NOMO-1 (cell line): ENCODE measurements at regions not wholly inside any gene's neighbourhood (a gene's known extent, or its start where the extent isn't known, plus 50 kb on each side); places are given as distances from the start of the nearest gene placed in this dataset.
"Not testable (repeated sequence)": the region's sequence is repeated elsewhere in the genome, so short reads cannot be mapped to it uniquely, and the experiment has no call there.

Experiments
- DNase-seq, 2 experiments: peaks; one replicate each; lab custom pipeline; 2025; ENCODE audit not compliant: unreplicated experiment in 2 of 2; lab: John Stamatoyannopoulos, UW

DNA sequence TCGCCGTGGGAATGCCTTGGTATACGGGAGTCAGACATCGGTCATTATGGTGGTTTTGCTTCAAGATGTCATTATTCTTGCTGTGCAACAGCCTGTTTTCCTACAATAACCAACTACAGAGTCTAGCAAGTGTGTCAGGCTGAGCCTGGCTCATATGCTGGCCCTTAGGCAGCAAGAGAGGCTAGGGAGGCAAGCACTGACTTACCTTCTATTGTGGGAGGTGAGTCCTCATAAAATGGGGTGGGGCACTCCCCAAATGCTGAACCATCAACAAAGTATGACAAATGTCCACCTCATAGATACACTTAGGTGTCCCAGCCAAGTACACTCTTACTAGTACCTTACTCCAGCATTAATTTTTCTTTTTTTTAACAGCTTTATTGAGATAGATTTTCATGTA lies 77.0 kb upstream of the ATL2 start:
- DNase-seq, result no peak

DNA sequence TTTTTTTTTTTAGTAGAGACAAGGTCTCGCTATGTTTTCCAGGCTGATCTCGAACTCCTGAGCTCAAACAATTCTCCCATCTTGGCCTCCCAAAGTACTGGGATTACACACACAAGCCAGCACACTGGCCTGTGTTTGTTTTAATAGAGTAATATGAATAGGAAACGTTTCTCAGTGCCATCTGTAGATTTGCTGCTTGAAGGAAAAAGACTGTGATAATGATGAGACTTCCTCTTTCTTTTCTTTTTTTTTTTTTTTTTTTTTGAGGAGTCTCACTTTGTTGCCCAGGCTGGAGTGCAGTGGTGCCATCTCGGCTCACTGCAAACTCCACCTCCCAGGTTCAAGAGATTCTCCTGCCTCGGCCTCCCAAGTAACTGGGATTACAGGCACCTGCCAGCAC lies 74.7 kb upstream of the ATL2 start:
- DNase-seq, result not testable (repeated sequence)

DNA sequence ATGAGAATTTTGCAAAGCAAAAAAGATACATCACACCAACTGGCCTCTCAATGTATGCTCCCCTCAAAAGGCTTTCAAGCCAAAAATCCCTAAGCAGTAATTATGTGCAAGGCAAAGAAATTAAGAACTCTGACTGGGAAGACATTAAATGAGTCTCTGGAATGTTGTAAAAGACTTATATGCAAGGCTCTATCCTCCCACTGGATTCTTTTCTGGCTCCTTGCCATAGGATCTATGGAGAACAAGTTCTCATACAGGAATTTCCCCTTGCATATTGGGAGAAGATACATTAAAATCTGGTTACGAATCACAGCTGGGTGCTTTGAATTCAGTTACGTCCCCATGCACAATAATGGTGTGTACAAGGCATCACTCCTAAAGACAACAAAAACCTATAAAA lies 73.4 kb upstream of the ATL2 start:
- no peak for DNase-seq

DNA sequence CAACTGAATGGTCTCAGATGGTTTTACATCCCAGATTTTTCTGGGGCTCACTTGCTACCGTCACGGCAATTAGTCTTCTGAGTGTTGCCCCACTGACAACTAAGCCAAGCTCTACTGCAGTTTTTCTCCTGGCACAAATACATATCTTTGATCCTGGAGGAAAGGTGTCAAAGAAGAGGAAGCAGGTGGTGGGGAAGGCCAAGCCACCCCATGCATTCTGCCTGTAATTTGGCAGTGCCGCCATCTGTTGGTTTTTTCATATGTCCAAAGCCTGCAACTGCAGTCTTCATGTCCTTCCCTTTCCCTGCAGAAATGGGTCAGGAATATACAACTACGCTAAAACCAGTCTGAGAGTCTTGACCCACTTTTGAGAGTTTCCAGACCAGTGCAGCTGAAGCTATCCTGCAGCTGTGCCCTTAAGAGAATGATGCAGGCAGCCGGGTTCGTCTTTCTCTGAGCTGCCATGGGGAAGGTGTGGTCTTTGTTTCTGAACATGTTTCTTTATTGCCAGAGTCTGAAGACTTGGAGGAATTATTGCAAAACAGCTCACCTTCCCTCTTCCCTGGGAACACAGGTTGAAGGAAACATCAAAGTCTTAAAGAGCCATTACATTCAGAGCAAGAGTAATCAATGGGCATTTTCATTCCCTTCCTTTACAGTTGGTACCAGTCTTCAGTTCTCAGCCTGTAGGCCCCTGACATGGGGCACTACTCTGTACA lies 71.8 kb upstream of the ATL2 start:
- no peak for DNase-seq

DNA sequence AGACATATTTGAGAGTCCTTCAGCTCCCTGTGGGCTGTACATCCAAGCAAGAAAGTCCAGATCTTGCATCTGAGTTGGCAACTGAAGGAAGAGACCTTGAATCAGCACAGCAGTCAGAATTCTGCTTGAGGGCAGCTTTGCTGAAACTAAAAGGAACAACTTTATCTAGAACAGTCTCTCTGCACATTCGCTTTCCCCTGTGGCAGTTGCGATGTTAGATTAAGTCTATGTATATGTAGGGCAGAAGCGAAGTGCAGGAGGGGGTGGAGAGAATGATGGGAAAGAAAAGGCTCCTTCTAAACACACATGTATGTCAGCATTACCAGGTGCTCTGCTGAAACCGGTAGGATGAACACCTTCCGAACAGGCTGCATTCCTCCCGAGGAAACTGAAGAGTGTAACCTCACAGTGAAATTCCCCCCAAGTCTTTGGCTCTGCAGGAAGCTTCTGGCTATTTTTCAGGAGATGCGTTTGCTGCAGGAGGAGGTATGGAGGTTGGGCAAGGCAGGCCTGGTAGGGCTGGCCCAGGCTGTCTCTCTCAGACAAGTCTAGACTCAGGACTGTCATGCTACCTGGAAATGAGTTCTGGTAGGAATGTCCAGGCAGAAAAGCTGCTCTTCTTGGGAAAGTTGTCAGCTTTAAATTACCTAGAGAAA lies 70.0 kb upstream of the ATL2 start:
- DNase-seq, result no peak

DNA sequence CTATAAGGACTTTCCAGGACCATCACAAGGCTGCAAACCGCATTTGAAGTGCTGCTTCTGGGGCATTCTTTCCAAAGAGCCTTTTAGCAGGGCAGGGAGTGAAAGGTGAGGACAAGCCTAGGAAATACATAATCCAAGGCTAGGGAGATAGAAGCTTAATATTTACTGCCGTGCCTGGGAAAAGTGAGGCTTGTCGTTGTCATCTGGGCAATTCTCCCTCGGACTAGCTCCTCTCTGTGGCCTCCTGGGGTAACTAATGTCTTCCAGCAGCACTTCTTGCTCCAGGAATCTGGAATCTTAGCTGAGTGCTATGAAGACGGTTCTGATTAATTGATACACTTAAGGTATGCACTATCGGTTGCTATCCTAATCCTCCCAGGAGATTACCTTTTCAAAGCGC lies 69.3 kb upstream of the ATL2 start:
- no peak for DNase-seq

DNA sequence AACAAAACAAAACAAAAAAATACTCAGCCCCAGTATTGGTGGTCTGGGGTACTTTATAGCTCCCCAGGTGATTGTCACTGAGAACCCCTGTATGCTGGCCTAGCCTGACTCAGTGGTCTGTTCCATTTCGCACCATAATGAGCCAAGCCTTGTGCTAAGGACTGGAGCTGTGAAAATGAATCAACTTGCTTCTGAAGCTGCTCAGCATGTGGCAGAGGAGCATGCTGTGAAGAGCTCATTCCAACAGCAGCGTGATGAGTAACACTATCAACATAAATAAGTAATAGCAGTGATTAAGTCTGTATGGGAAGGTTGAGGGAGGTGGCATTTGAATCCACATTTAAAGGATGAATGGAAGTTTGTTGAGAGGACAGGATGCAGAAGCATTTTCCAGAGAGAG lies 67.2 kb upstream of the ATL2 start:
- DNase-seq, result no peak

DNA sequence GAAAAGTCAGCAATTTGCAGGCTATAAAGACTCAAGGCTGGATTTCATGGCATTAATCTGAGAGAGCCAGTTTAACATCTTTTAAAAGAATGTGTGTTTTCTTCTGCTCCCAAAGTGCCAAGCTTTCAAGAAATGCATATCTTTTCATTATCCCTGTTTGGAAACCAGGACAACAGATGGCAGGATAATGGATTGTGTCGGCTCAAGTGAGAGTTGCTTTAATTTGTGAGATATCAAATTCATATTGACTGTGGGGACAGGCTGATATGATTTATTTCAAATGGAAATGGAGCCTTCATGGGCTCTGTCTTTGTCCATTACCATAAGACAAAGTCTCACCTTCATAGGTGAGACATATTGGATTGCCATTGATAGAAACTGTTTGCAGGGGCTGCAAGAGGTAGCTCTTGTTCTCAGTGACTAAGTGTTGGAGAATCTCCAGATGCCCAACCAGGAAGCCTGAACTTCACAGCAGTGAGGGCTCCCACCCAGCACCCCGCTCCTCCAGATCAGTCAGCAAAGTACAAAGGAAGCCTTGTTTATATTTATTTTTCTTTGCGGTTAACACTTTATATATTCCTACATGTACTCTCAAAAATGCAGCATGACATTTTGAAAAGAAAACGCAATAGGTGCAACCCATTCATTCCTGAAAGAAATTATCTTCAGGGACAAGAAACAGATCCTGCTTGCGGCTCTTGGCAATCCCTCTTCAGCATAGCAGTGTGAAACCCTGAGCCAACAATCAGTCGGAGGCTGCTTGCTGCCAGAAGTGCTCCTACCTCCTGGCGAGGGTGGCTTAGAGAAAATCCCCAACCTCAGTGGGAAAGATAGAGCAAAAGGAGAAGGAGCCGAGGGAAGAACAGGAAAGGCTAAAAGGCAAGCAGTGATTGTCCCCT lies 65.8 kb upstream of the ATL2 start:
- DNase-seq, result no peak

DNA sequence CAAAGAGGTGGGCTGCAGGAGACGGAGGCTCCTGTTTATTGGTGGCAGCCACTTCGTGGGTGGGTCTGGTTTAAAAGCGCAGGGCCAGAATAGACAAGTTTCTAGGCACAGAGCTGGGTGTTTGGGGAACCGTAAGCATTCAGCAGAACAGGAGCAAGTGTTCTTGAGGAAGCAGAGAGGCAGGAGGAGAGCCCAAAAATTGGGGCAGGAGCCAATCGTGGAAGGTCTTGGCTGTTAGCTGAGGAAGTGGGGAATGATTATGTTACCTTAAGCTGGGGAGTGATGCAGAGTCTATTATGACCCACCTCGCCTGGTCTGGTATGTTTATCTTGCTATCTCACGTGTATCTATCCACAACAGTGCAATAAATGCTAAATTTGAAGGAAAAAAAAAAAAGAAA lies 64.3 kb upstream of the ATL2 start:
- no peak for DNase-seq

DNA sequence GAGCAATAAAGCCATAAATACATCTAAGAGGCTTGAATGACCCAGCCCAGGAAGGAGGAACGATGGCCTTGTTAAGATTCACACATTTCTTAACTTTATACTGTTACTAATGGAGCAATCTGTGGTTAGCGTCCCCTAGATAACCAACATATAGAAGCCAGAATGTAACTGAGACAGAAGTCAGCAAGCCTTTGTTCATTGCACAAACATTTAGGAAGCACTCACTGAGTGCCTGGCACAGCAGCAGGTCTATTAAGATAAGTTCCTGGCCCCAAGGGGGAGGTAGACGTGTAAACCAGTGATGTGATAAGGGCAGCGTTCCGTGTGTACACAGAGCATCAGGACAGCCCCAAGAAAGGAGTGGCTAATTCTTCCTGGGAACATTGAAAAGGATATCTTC lies 63.6 kb upstream of the ATL2 start:
- DNase-seq, result no peak

DNA sequence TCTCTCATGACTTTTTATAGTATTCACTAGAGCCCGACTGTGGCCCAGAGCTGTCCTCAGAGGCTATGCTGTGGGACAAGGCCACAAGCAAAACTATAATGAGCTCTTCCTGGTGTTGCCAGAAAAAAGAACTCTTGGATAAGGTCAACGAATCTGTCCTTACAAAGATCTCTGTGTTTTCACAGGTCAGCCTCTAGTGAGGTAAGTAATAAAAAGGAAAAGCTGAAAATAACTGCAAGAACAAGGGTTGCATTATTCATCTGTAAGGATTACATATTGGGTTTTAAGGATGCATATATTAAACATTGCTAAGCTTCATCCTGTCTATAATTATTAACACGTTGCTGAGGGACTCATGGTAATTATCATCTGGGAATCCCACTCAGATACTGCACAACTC lies 62.8 kb upstream of the ATL2 start:
- no peak for DNase-seq

DNA sequence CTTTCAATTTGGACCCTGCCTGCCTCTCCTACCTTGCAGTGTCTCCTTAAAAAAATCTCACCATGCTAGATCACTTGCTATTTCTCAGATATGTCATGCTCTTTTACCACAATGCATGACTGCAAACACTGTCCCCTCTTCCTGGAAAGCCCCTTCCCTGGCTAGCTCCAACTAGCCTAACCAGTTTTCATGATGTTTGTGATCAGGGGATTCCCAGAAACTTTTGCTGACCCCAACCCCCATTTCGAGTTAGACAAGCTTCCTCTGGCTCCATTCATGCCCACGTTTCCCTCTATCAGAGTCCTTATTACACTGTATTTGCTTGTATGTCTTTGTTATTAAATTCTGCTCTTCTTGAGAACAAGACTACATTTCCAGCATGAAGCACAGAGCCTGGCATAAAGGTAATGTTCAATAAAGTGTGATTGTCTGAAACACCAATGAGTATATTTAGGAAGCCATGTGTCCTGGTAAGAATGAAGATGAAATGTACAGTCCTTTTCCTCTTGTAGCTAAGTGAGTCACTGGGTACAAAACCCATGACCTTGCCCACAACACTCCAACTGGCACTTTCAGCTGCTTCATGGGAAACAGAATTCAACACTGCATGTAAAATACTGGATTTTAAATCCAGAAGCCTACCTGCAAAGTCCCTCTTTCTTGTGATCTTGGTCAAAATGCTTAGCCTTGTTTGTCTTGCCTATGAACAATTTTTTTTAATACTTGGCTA lies 62.0 kb upstream of the ATL2 start:
- DNase-seq, result no peak

DNA sequence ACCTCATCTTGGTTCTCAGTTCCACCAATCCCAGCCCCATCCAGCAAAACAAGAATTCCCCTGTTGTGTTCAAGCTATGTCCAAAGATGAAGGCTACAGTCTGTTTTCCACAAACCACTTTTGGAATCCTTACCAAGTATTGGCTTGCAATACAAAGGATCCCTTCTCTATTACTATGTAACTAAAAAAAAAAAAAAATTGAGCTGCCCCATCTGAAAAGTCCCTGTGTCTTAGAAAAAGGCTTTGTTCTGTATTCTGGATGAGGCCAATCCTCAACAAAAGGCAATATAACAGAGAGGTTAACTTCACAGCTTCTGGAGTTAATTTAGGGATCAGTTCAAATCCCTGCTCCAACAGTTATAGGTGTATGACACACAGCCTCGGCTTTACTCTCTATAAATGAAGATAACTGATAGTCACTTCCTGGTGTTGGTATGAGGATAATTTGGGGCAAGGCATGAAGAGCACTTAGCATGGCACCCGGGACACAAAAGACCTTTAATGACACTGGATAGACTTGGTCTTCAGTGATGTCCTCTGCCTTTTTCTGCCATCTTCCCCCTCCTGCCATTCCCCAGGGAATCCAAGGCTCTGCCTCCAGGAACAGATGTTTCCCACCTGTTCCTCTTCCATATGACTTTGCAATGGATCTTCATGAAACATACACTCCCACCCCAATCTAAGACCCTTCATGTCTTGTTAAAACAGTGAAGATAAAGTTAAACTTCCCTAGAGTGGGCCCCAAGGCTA lies 61.2 kb upstream of the ATL2 start:
- DNase-seq, result no peak

DNA sequence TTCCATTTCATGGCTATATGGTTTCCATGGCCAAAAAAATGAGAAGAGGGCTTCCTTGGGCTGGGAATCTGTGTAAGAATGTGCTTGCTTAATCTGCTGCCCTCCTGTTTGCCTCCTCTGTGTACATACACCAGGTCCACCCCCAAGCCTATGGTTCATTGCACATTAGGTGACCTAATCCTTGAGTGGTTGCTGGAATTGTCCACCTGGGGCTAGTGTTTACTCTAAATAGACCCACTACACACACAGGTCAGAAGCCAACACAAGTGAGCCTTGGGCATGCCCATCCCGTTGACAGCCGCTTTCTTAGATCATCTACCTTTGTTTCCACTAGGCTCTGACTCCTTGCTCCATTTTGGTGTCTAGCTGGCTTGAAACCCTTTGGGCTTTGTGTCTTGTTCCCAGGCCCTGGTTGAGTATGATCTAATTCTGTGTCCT lies 59.2 kb upstream of the ATL2 start:
- DNase-seq, result no peak

DNA sequence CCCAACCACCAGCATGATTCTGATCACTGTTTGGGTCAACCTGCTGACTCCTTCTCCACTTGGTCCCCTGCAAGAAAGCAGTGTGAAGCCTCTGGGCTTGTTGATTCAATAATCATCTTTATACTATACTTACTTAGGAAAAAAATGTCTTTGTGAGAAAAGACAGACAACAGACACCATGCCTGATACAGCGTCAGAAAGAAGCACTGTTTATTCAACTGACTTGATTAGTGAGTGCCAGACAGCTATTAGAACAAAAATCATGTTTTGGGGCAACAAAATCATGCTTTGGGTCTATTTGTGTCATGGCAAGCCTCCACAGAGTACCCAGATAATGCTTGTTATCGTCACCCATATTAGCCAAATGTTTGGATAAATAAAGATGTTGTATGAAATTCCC lies 58.7 kb upstream of the ATL2 start:
- no peak for DNase-seq

DNA sequence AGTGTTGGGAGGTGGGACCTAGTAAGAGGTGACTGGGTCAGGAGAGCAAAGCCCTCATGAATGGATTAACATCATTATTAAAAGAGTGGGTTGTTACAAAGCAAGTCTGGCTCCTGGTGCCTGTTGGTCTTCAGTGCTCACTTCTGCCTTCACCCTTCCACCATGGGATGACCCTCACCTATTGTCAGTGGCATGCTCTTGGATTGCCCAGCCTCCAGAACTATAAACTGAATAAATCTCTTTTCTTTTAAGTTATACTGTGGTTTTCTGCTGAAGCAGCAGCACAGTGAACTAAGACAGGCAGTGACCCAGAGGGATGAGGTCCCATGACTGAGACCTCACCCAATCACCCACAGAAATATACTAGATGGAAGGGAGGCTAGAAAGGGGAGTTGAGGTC lies 57.5 kb upstream of the ATL2 start:
- DNase-seq, result no peak

DNA sequence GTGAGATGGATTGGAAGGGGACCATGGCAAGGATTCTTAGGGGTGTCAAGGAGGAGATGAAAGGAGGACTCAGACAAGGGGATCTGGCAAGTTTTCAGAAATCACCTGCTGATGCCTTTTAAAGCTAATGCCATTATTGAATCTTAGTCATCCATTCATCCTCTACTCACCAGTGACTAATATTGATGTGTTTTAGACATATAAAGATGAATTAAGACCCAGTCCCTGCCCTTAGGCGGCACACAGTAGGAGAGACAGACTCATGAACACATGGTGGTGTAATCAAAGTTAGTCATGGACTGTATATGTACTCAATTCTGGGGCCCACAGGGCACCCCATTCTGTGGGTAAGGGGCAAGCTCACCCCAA lies 56.5 kb upstream of the ATL2 start:
- no peak for DNase-seq

DNA sequence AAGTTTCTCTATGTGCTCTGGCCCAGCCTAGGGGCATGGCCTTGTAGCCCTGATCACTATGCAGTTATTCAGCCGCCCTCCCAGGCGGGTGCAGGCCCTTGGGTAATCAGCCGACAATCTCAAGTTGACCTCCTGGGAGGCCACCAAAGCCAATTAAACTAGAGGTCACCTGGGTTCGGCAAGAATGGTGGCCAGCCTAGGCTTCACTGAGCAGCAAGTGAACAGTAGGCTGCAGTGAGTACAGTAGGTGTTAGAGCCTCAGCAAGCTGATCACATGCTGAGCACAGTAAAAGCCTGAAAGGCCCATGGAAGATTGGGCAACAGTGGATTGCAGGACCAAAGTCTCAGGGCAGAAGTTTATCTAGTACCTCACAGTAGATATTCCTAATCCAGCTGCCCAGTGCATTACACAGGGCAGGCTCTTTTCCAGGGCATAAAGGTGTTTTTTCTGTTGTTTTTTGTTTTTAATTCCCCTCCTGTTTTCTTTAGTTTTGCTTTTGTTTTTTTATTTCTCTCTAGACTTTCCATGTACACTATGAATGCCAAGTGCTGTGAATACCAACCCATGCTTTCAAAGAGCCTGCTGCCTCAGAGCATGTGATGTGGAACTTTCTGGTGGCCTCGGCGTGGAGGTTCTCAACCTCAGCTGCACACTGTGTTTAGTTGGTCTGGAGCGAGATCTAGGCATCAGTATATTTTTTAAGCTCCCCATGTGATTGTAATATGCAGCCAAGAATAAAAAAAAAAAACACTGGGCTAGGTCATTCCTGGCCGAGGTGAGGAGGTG lies 55.9 kb upstream of the ATL2 start:
- no peak for DNase-seq

DNA sequence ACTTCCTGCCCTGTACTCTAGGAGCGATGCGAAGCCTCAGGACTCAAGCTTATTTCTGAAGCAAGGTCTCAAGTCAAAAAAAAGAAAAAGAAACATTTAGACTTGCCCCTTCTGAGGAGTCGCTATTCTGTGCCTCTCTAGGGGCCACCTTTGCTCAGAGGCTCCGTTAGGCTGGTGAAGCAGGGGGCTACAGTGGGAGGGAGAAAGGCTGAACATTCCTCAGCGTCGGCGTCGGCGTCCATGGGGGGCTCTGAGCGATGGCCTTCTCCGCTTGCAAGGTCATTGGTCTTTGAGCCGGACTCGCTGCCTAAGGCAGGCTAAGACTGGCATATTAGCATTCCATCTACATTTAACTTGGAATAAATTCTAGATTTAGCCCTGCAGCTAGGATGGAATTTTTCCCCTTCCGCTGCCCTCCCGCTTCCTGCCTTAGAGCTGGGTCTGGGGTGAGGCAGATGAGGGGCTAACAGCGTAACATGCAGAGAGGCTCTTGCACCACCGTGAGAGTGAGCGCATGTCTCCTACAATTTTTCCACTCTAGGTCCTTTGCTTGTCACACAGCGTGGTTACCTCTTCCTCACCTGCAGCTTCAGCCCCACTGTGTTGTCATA lies 53.6 kb upstream of the ATL2 start:
- no peak for DNase-seq
